SKM-1 treated with dmso at 0.1 percent for 144 hours (cell line): ENCODE measurements at regions not wholly inside any gene's neighbourhood (a gene's known extent, or its start where the extent isn't known, plus 50 kb on each side); places are given as distances from the start of the nearest gene placed in this dataset.

Experiments used
- DNase-seq: peaks from one replicate; lab custom pipeline; 2025; ENCODE audit not compliant: unreplicated experiment; lab: John Stamatoyannopoulos, UW

DNA sequence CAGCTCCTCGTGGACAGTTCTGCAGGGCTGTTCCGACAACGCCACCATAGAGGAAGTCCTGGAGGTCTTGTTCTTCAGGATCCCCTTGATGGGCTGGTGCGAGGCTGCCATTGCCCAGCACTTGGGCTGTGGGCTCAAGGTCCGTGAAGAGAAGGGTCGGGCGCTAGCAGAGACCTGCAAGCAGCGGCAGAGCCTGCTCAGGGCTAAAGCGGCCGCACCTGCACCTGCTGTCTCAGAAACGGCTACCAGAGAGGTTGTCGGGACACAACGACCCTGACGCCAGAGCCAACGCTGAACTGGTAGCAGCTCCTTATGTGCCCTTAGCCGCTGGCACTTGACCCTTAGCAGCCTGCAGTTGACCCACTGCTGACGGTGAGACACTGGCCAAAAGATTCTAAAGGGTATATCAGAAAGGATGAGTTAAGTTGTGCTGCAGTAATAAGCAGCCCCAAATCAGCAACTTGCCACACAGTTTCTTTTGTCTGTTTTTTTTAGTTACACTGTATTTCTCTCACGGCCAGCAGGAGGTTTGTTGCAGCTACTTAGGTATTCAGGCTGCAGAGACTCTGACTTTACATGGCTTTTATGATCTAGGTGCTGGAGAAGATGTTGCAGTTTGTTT, 55.5 kb upstream of the ST6GAL2 start:
- DNase-seq, result no peak

- no peak for DNase-seq
These were observed 57.7 kb upstream of the ST6GAL2 start for GRCh38 chr2:106943468-106944200.

- no peak for DNase-seq
These were observed 58.2 kb upstream of the ST6GAL2 start for GRCh38 chr2:106944215-106944614.

DNA sequence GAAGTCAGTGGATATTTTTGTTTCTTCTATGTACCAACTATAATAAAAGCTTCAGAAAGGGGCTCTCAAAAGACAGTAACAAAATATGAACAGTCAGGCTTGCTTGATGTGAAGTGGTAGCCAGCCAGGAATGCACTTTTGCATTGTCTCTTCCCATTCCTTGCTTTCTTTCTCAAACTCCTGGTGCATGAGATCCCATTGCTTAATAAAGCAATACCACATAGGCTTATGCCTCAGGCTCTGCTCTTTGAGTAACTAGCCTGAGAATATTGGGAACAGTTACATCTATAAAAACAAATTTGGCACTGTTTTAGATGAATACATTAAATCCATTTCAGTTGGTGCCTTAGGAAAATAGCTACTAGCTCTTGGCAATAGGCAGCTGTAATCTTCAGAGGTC, 62.6 kb upstream of the ST6GAL2 start:
- DNase-seq, result no peak

- no peak for DNase-seq
These were observed 67.3 kb upstream of the ST6GAL2 start for GRCh38 chr2:106953236-106953635.

- DNase-seq, result no peak
These were observed 67.8 kb upstream of the ST6GAL2 start for GRCh38 chr2:106953779-106954178.

GRCh38 chr2:106954304-106954703, 68.3 kb upstream of the ST6GAL2 start:
- DNase-seq, result no peak

DNA sequence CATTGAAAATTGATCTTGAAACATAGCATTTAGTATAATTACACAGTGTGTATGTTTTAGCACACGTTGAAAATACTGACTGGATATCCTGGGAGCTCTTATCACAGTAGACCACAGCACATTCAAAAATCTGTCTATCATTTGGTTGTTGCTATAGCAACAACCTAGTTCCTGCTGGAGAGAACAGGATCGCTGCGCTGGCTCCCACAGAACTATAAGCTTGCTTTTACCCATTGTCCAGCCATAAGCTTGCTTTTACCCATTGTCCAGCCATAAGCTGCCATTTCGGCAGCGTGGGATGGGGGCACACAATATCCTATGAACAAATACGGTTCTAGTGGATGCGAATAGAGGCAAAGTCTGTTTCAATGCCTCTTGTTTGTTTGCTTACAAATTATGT, 70.4 kb upstream of the ST6GAL2 start:
- no peak for DNase-seq

GRCh38 chr2:106956879-106957278, 70.9 kb upstream of the ST6GAL2 start:
- no peak for DNase-seq

DNA sequence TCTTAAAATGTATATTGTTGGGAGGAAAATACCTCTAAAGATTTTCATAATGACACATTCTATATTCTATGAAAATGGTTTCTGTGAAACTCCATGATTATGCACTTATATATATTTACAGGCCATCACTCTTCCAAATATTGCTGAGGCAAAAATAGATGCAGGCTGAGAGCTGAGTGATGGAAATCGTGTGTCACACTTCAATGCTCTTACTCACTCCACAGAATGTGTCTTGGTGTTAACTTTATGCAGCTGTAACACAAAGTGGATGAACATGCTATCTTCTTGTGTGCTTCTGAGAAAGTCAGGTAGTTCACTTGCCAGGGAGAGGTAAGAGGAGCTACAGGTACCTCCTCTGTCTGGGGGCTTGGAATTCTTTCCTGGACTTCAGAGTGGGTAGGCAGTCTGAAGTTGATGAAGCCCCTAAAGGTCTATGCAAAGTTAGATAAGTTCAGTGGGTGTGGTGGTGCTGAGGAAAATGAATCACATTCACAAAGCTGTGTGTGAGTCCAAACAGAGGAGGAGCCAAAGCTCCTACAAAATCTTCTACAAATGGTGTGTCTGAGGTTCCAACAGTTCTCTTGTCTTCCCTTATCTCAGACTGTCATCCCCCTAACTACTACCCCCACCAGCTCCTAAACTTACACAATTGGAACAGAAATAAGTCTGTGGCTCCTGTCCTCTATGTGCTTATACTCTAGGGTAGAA, 74.2 kb upstream of the ST6GAL2 start:
- no peak for DNase-seq

DNA sequence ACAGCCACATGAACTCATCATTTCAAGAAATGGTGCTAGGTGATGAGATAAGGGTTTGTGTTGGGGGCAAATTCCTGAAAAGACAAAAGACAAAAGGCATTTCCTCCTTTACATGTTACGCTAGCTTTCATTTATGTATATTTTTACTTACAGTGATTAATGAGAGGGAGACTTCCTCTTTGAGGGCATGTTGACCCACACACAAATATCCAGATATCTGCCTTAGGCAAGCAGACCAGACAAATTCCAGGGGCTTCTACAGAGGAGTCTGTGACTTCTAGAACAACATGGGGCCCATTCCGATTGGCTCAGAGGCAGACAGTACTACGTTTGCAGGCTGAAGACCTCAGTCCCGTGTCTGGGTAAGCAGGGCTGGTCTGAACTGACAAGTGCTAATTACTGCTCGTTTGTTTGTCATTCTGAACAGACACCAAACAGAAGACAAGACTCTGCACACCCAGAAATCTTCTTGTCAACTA, 74.8 kb upstream of the ST6GAL2 start:
- DNase-seq, result no peak

- DNase-seq, result no peak
These were observed 75.4 kb upstream of the ST6GAL2 start for GRCh38 chr2:106961328-106961727.

DNA sequence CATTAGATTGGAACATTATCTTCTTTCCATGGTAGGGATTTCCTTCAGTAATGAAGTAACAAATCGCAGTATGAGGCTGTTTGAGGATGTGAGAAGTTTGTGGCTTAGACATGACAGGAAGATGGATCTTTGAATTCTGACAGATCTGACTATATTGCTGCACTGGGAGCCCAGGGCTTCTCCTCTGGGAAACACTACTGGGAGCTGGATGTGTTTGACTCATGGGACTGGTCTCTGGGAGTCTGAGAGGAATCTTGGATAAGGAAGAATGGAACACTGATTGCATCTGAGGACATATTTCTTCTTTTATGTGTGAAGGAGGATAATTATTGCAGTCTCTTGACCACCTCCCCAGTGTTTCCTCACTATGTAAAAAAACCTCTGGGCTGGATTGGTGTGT, 77.2 kb upstream of the ST6GAL2 start:
- DNase-seq, result no peak

DNA sequence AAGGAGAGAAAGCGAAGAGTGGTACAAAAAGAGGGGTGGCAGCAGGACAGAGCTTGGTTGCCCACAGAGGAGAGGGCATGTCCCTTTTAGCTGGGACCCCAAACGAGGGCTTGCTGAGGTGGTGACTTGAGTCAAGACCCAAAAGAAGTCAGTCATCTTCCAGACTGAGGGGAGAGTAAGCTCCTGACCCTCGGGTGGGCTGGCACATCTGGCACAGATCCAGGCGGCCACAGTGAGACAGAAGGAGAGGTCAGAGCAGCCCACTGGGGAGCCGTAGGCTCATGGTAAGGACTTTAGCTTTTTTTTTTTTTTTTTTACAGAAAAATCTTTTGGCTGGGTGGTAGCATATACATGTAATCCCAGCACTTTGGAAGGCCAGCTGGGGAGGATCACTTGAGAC, 77.9 kb upstream of the ST6GAL2 start:
- DNase-seq, result no peak

- DNase-seq, result no peak
These were observed 79.6 kb upstream of the ST6GAL2 start for GRCh38 chr2:106965611-106966010.

DNA sequence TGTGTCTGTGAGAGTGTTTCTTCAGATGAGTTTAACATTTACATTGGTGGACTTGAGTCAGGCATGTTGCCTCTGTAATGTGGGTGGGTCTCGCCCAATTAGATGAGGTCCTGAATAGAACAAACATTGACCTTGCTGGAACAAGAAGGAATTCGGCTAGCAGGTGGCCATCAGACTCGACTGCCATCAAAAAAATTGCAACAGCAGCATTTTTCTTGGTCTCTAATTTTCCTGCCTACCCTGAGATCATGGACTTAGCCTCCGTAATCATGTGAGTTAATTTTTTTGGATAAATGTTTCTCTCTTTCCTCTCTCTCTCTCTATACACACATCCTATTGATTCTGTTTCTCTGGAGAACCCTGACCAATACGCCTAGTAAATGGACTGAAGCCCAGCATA, 83.8 kb upstream of the ST6GAL2 start:
- no peak for DNase-seq

GRCh38 chr2:106970471-106971261, 84.7 kb upstream of the ST6GAL2 start:
- DNase-seq, result no peak

- no peak for DNase-seq
These were observed 86.8 kb upstream of the ST6GAL2 start for GRCh38 chr2:106972782-106973181.

DNA sequence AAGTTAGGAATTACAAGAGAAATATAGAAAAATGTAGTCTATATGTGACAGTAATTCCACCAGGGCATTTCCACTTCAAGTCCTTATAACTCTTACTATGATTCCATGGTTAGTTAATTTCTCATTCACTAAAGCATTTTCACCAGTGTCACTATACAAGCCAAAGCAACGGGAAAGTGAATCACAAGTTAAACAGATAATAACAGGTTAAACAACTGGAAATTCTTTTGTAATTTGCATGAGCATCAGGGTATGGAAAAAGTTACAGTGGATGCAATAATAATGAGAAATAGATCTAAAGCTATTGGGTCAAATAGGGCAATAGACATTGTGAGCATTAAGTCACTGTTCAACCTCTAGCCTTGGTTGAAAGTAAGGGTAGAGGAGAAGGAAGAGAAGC, 88.9 kb upstream of the ST6GAL2 start:
- no peak for DNase-seq

GRCh38 chr2:106975641-106976040, 89.7 kb upstream of the ST6GAL2 start:
- DNase-seq, result no peak

- no peak for DNase-seq
These were observed 90.6 kb upstream of the ST6GAL2 start for GRCh38 chr2:106976548-106976947.
